Neuronal stem cell (in vitro differentiated cells): ENCODE measurements at regions not wholly inside any gene's neighbourhood (a gene's known extent, or its start where the extent isn't known, plus 50 kb on each side); places are given as distances from the start of the nearest gene placed in this dataset.

ENCODE experiments used
- DNase-seq: peaks from one replicate; pipeline ENCODE4 v3.0.0-alpha.2; 2013; ENCODE audit warnings: low spot score
- H2AFZ ChIP-seq: one replicate; pipeline ENCODE4 v1.6.1; 2013; ENCODE audit warnings: mild to moderate bottlenecking, low read length, inconsistent platforms
- H2AK5ac ChIP-seq: 2 replicates; pipeline ENCODE4 v1.6.1; 2013; ENCODE audit warnings: low read depth, mild to moderate bottlenecking, inconsistent platforms, low read length, moderate library complexity, mixed read lengths
- H2BK120ac ChIP-seq: 2 replicates; pipeline ENCODE4 v1.6.1; 2013; ENCODE audit warnings: low read depth, mild to moderate bottlenecking, inconsistent platforms, low read length, moderate library complexity, mixed read lengths
- H2BK12ac ChIP-seq: one replicate; pipeline ENCODE4 v1.6.1; 2013; ENCODE audit warnings: low read length, inconsistent platforms
- H2BK15ac ChIP-seq: 2 replicates; pipeline ENCODE4 v1.6.1; 2013; ENCODE audit warnings: mild to moderate bottlenecking, low read length, inconsistent platforms, mixed read lengths
- H2BK5ac ChIP-seq: one replicate; pipeline ENCODE4 v1.6.1; 2013; ENCODE audit warnings: inconsistent platforms, mild to moderate bottlenecking, low read length, moderate library complexity
- H3K14ac ChIP-seq: one replicate; pipeline ENCODE4 v1.6.1; 2013; ENCODE audit warnings: low read length, inconsistent platforms
- H3K18ac ChIP-seq: 2 replicates; pipeline ENCODE4 v1.6.1; 2013; ENCODE audit warnings: low read length, inconsistent platforms
- H3K23ac ChIP-seq: 2 replicates; pipeline ENCODE4 v1.6.1; 2013; ENCODE audit warnings: low read depth, mild to moderate bottlenecking, mixed read lengths, low read length, inconsistent platforms; ENCODE audit not compliant: poor library complexity
- H3K27ac ChIP-seq: replicated peaks from 3 replicates; pipeline ENCODE4 v1.5.1; 2013; ENCODE audit warnings: low read length, inconsistent platforms
- H3K27me3 ChIP-seq, 3 experiments: 2 replicates each; pipeline ENCODE4 v1.6.1; 2013; ENCODE audit warnings: low read length in 3 of 3, mild to moderate bottlenecking in 2 of 3, inconsistent platforms in 1 of 3, low read depth in 1 of 3, mixed read lengths in 1 of 3, moderate library complexity in 1 of 3; ENCODE audit not compliant: control insufficient read depth in 3 of 3, insufficient read depth in 3 of 3
- H3K36me3 ChIP-seq, 2 donors: replicated peaks in 1 of 2; 2 replicates each; pipeline ENCODE4 v1.6.1; 2013; ENCODE audit warnings: low read length in 2 of 2; ENCODE audit not compliant: control insufficient read depth in 2 of 2, insufficient read depth in 2 of 2
- H3K4ac ChIP-seq: 2 replicates; pipeline ENCODE4 v1.6.1; 2013; ENCODE audit warnings: inconsistent platforms, mild to moderate bottlenecking, low read length, moderate library complexity
- H3K4me1 ChIP-seq, 2 donors: 1 replicate in 1 of 2; 2 replicates in 1 of 2; pipeline ENCODE4 v1.6.1; 2013; ENCODE audit warnings: low read length in 2 of 2, low read depth in 1 of 2; ENCODE audit not compliant: control insufficient read depth in 2 of 2, insufficient read depth in 1 of 2
- H3K4me2 ChIP-seq: one replicate; pipeline ENCODE4 v1.6.1; 2013; ENCODE audit warnings: mild to moderate bottlenecking, low read length, inconsistent platforms; ENCODE audit not compliant: insufficient read depth, poor library complexity, severe bottlenecking
- H3K4me3 ChIP-seq, 2 donors: 2 replicates each; pipeline ENCODE4 v1.5.1; 2013; ENCODE audit warnings: low read length in 2 of 2, mild to moderate bottlenecking in 2 of 2, inconsistent platforms in 1 of 2, moderate library complexity in 1 of 2
- H3K79me1 ChIP-seq: one replicate; pipeline ENCODE4 v1.6.1; 2013; ENCODE audit warnings: low read depth, mild to moderate bottlenecking, inconsistent platforms, low read length, moderate library complexity
- H3K9ac ChIP-seq: one replicate; pipeline ENCODE4 v1.6.1; 2013; ENCODE audit warnings: mild to moderate bottlenecking, low read depth, low read length, inconsistent platforms; ENCODE audit not compliant: poor library complexity
- H3K9me3 ChIP-seq, 2 donors: replicated peaks in 1 of 2; 2 replicates each; pipeline versions ENCODE3 to v1.6.1; 2013; ENCODE audit warnings: low read length in 2 of 2, mild to moderate bottlenecking in 2 of 2, inconsistent platforms in 1 of 2, low read depth in 1 of 2, mixed read lengths in 1 of 2, moderate library complexity in 1 of 2; ENCODE audit not compliant: control insufficient read depth in 2 of 2, insufficient read depth in 1 of 2
- H4K8ac ChIP-seq: one replicate; pipeline ENCODE4 v1.6.1; 2013; ENCODE audit warnings: low read depth, mild to moderate bottlenecking, inconsistent platforms, low read length, moderate library complexity
- H4K91ac ChIP-seq: one replicate; pipeline ENCODE4 v1.6.1; 2013; ENCODE audit warnings: low read length, low read depth, mild to moderate bottlenecking, inconsistent platforms; ENCODE audit not compliant: poor library complexity
- WGBS, 2 donors: extraction: QIAGEN DNeasy Blood & Tissue Kit; methylation state at CpG; one replicate each; pipeline ENCODE4 v1.1.7; 2013; ENCODE audit warnings: missing lambda C conversion rate in 2 of 2, mixed read lengths in 1 of 2; ENCODE audit not compliant: insufficient read length in 2 of 2, insufficient replicate concordance in 1 of 2; ENCODE audit errors: extremely low coverage in 2 of 2; 5-methylcytosine and 5-hydroxymethylcytosine counted together

DNA sequence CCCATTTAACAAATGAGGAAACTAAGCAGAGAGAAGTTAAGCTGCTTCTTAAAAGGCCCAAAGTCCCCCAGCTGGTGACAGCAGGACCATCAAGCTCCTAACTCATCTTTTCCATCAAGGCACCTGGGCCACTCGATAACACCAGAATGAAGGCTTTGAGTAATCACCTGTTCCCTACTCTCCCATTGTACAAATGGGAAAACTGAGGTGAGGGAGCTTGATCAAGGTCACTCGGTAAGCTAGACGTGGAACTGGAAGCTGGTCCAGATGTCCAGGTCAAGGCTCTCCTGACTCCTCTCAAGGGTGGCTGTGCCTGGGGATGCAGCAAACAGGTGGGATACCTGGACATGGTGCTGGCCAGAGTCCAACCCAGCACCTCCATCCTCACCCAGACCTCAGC, 90.6 kb upstream of the SHB start:
- Histone ChIP-seq H2BK5ac (no peak overlapping the region), H4K91ac (no peak overlapping the region), H3K4ac (no peak overlapping the region), H3K14ac (no peak overlapping the region), H3K27me3 (peaks cover 0 to 14% (median 0%) of the 10 kb centered on the region in 3 experiments), H3K4me3 (no peak overlapping the region), H2BK15ac (no peak overlapping the region), H3K9ac (no peak overlapping the region), H3K18ac (no peak overlapping the region), H2BK12ac (no peak overlapping the region), H3K79me1 (no peaks in the 10 kb centered on the region), H2BK120ac (no peak overlapping the region), H4K8ac (no peak overlapping the region), H3K27ac (no peak overlapping the region), H2AK5ac (peak overlapping the region; percentile 46), H3K23ac (no peak overlapping the region), H2AFZ (no peak overlapping the region), H3K9me3 (no peaks in the 10 kb centered on the region), H3K4me1 (peaks cover 0 to 12% of the 10 kb centered on the region in 2 donors), H3K4me2 (no peak overlapping the region), H3K36me3 (no peaks in the 10 kb centered on the region)
- no peak for DNase-seq
- no CpG with 5 or more reads among the region's 3 CpGs for WGBS, 2 donors

DNA sequence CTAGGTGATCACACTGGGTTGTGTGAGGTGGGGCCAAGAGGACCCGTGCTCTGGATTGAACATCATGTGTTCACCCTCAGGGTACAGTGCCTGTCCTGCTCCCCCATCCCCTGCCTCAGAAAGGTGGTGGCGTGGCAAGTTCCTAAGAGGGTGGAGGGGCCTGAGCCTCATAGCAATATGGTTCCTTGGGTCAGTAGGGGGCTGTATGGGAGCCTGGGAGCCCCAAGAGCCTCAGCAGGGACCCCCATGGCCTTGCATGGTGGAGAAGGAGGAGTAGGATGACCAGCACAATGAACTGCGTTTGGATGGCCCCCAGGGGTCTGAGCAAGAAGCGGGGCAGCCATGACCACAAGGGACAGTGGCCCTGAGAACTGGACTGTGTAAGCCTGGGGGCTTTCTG, 89.6 kb upstream of the SHB start:
- no peaks in the 10 kb centered on the region for H3K9me3 ChIP-seq
- peaks cover 0 to 12% of the 10 kb centered on the region in 2 donors for H3K4me1 ChIP-seq
- peak overlapping the region; percentile 44 for H3K23ac ChIP-seq
- H3K9ac ChIP-seq, result peak overlapping the region; percentile 2
- H3K27ac ChIP-seq, result no peak overlapping the region
- H3K4ac ChIP-seq, result no peak overlapping the region
- H3K14ac ChIP-seq, result no peak overlapping the region
- peak overlapping the region; percentile 6 for H2AK5ac ChIP-seq
- no peak overlapping the region for H2BK12ac ChIP-seq
- no peaks in the 10 kb centered on the region for H3K36me3 ChIP-seq
- H2BK5ac ChIP-seq, result no peak overlapping the region
- H3K4me3 ChIP-seq, result no peak overlapping the region
- no peak for DNase-seq
- no peak overlapping the region for H2BK15ac ChIP-seq
- no CpG with 5 or more reads among the region's 4 CpGs for WGBS, 2 donors
- H4K91ac ChIP-seq, result no peak overlapping the region
- H3K27me3 ChIP-seq, result peaks cover 0 to 13% (median 0%) of the 10 kb centered on the region in 3 experiments
- no peak overlapping the region for H2AFZ ChIP-seq
- no peaks in the 10 kb centered on the region for H3K79me1 ChIP-seq
- peak overlapping the region; percentile 27 for H3K18ac ChIP-seq
- H2BK120ac ChIP-seq, result no peak overlapping the region
- no peak overlapping the region for H4K8ac ChIP-seq
- H3K4me2 ChIP-seq, result no peak overlapping the region

DNA sequence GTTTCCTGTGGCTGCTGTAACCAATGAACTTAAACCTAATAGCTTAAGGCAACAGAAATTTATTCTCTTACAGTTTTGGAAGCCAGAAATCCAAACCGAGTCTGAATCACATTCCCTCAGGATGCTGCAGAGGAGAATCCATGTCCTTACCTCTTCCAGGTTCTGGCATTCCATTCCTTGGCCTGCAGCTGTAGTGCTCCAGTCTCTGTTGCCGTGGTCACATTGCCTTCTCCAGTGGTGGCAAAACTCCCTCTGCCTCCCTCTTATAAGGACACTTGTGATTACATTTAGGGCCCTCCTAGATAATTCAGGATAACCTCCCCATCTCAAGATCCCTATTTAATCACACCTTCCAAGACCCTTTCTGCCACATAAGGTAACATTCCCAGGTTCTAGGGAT, 88.7 kb upstream of the SHB start:
- no peak overlapping the region for H2BK12ac ChIP-seq
- no peak overlapping the region for H3K4ac ChIP-seq
- H3K27ac ChIP-seq, result no peak overlapping the region
- no peak overlapping the region for H3K23ac ChIP-seq
- H3K4me3 ChIP-seq, result no peak overlapping the region
- H3K9me3 ChIP-seq, result no peaks in the 10 kb centered on the region
- no CpG with 5 or more reads among the region's 2 CpGs for WGBS, 2 donors
- no peak overlapping the region for H2BK120ac ChIP-seq
- no peak overlapping the region for H2AK5ac ChIP-seq
- no peak overlapping the region for H3K4me2 ChIP-seq
- H3K14ac ChIP-seq, result no peak overlapping the region
- no peak overlapping the region for H3K18ac ChIP-seq
- H3K4me1 ChIP-seq, result peaks cover 0 to 8% of the 10 kb centered on the region in 2 donors
- no peak overlapping the region for H2BK15ac ChIP-seq
- H3K36me3 ChIP-seq, result no peaks in the 10 kb centered on the region
- no peak overlapping the region for H4K8ac ChIP-seq
- H3K27me3 ChIP-seq, result peaks cover 0 to 15% (median 0%) of the 10 kb centered on the region in 3 experiments
- no peak for DNase-seq
- H2AFZ ChIP-seq, result no peak overlapping the region
- H2BK5ac ChIP-seq, result no peak overlapping the region
- H4K91ac ChIP-seq, result no peak overlapping the region
- H3K79me1 ChIP-seq, result no peaks in the 10 kb centered on the region
- H3K9ac ChIP-seq, result no peak overlapping the region

DNA sequence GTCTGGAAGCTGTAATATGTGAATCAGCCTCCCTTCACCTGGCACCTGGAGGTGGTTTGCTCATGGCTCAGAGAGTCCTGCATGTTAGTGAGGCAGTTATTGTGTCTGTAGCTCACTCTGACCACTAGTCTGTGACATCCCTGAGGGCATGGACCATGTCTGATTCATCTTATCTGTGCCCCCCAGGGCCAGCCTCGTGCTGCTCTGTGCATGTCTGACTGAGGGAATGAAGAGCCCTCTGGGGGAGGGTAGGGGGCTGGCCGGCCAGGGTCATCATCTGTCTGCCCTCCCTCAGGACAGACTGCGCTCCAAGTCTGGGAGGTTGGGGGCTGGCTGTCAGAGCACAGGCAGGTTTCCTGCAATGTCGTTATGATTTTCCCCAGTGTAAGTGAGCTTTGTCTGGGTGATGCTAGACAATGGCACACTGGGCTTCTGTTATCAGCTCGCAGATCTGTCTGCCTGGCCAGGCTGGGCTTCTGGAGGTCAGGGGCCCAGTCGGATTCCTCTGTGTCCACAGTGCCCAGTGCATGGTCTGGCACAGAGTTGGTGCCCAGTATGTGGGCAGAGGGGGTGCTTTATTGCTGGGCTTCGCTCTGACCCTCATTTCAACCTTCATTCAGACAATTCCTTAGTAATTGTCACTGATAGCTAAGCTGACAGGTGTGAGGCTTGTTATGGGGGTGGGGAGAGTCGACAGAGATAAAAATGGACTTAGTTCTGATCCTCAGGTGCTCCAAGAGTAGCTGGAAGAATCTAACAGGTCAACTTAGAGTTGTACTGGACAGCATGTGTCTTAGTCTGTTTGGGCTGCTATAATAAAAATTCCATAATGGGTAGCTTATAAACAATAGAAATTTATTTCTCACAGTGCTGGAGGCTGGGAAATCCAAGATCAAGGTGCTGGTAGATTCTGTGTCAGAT, 85.7 kb upstream of the SHB start:
- Histone ChIP-seq H3K4me2 (no peak overlapping the region), H3K4me3 (peak overlapping the region in 1 of 2 donors; percentile 25), H4K8ac (no peak overlapping the region), H3K23ac (no peak overlapping the region), H3K9me3 (no peaks in the 10 kb centered on the region), H3K79me1 (no peaks in the 10 kb centered on the region), H2AK5ac (no peak overlapping the region), H3K18ac (no peak overlapping the region), H3K14ac (no peak overlapping the region), H2BK15ac (no peak overlapping the region), H2AFZ (no peak overlapping the region), H2BK120ac (no peak overlapping the region), H2BK12ac (no peak overlapping the region), H3K27ac (no peak overlapping the region), H3K9ac (peak overlapping the region; percentile 2), H3K36me3 (no peaks in the 10 kb centered on the region), H4K91ac (no peak overlapping the region), H3K4ac (no peak overlapping the region), H3K27me3 (peaks cover 0 to 25% (median 0%) of the 10 kb centered on the region in 3 experiments), H2BK5ac (no peak overlapping the region), H3K4me1 (peaks cover 0 to 3% of the 10 kb centered on the region in 2 donors)
- WGBS, 2 donors, result no CpG with 5 or more reads among the region's 8 CpGs
- DNase-seq, result no peak
